ENCODE measurements at regions not wholly inside any gene's neighbourhood (a gene's known extent, or its start where the extent isn't known, plus 50 kb on each side); places are given as distances from the start of the nearest gene placed in this dataset.

DNA sequence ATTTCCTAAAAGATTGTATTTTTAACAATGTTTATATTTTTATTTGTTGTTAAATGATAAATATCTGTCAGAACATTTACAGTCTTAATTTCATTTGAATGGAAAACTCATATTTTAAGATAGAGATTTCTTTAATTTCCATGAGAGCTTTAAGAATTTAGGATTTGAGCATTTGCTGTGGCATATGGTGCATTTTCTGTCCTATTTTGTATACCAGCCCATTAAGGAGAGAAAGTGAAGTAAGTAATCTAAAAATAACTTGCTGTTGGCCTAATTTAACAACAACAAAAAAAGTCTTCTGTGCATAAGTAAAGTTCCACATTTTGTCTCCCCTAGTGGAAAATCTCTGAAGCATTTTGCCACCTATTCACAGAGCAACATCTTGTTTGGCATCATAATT is 190.9 kb upstream of the PPP1R3A start:
- TF ChIP-seq, protein P1, sequence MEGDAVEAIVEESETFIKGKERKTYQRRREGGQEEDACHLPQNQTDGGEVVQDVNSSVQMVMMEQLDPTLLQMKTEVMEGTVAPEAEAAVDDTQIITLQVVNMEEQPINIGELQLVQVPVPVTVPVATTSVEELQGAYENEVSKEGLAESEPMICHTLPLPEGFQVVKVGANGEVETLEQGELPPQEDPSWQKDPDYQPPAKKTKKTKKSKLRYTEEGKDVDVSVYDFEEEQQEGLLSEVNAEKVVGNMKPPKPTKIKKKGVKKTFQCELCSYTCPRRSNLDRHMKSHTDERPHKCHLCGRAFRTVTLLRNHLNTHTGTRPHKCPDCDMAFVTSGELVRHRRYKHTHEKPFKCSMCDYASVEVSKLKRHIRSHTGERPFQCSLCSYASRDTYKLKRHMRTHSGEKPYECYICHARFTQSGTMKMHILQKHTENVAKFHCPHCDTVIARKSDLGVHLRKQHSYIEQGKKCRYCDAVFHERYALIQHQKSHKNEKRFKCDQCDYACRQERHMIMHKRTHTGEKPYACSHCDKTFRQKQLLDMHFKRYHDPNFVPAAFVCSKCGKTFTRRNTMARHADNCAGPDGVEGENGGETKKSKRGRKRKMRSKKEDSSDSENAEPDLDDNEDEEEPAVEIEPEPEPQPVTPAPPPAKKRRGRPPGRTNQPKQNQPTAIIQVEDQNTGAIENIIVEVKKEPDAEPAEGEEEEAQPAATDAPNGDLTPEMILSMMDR (IDR thresholded peaks at IDR 0.05; ENCODE audit: low read length, missing control alignments), result no peak
- H3K4me3 ChIP-seq (replicated peaks; ENCODE audit: low read depth, low read length), result no peak overlapping the region
- DNase-seq (ENCODE audit: low read depth), result no peak

DNA sequence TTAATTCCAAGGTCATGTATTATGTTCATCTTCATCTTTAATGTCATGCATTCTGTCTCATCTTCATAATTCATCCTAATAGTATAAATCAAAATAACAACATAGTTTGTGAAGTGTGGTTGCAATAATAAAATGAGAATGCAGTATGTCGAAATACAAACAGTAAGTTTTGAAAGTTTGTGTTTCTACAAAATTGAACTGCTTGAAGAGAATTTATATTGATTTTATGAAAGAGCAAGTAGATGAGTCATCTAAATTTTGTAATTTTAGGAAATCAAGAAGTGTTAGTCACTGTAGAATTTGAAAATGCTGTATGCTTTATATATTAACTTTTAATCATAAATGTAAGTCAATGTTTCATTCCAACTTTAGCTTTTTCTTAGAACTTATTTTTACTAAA is 190.5 kb upstream of the PPP1R3A start:
- peak; percentile 9 for DNase-seq (ENCODE audit: low read depth)
- TF ChIP-seq, protein P1 (IDR thresholded peaks at IDR 0.05; ENCODE audit: low read length, missing control alignments), result no peak
- H3K4me3 ChIP-seq (replicated peaks; ENCODE audit: low read depth, low read length), result no peak overlapping the region

DNA sequence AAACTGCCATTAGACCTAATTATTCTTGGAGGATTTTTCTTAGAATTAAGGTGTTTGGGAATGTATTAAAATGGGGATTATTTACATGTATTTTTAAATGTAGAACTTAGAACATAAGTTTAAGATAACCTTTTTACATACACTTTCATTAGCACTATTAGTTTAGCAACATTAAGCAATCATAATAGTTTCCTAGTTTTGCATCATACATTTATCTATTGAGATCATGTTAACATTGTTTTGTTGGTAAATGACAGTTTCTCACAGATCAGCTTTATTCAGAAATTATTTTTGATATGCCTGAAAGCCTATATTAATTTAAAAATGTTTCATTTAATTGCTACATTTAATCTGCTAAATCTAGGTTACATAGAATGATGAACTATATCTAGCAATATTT is 189.7 kb upstream of the PPP1R3A start:
- no peak for DNase-seq (ENCODE audit: low read depth)
- H3K4me3 ChIP-seq (replicated peaks; ENCODE audit: low read depth, low read length), result no peak overlapping the region
- TF ChIP-seq, protein P1 (IDR thresholded peaks at IDR 0.05; ENCODE audit: low read length, missing control alignments), result no peak

DNA sequence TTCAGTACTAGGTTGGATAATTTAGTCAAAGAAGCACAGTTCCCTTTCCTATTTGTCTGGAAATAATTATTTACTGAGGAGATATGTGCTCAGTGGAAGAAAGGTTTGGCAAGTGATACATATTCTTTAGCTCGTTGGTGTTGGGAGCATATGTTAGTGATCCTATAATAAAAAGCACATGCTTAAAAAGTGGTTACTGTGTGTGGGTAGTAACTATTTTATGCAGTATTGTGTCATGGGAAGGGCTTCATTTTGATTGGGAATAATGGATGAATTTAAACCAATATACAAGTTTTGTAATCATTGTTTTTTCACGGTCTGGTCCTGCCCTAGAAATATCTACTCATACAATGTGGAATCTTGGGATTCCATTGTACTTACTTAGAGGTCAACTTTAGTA is 188.7 kb upstream of the PPP1R3A start:
- no peak for DNase-seq (ENCODE audit: low read depth)
- TF ChIP-seq, protein P1 (IDR thresholded peaks at IDR 0.05; ENCODE audit: low read length, missing control alignments), result no peak
- H3K4me3 ChIP-seq (replicated peaks; ENCODE audit: low read depth, low read length), result no peak overlapping the region

DNA sequence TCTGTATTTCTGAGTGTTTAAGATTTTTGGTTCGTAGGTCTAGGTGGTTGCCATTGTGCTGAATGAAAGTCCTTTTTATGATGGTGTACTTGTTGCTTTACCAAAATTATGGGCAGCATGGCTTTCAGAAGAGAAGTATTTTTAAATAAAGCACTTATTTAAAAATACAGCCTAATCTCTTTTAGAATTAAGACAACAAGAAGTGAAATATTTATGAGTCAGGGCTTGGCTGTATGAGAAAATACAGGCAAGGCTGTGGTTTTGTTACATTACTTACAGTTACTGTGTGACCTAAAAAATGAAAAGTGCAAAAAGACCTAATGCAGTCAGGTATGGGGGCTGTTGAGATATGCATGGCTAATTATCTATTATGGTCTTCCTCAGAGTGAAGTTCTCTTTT is 185.2 kb upstream of the PPP1R3A start:
- TF ChIP-seq, protein P1 (IDR thresholded peaks at IDR 0.05; ENCODE audit: low read length, missing control alignments), result no peak
- DNase-seq (ENCODE audit: low read depth), result no peak
- H3K4me3 ChIP-seq (replicated peaks; ENCODE audit: low read depth, low read length), result no peak overlapping the region

DNA sequence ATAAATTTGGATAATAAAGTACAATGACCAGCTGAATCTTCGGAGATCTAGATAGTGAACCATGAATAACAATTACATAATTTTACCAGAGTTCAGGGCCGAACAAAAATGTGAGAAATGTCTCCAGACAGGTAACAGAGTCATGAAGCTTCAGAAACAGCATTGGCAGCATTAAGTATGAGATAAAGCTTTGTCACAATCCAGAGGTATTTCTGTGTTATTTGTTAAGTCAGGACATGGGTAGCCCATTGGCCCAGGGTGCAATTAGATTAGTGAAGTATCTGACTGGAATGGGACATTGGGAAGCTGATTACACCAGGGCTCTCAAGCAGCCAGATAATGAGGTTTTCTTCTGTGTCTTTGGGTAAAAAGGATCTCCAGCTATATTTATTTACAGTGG is 184.2 kb upstream of the PPP1R3A start:
- TF ChIP-seq, protein P1 (IDR thresholded peaks at IDR 0.05; ENCODE audit: low read length, missing control alignments), result no peak
- no peak overlapping the region for H3K4me3 ChIP-seq (replicated peaks; ENCODE audit: low read depth, low read length)
- no peak for DNase-seq (ENCODE audit: low read depth)

DNA sequence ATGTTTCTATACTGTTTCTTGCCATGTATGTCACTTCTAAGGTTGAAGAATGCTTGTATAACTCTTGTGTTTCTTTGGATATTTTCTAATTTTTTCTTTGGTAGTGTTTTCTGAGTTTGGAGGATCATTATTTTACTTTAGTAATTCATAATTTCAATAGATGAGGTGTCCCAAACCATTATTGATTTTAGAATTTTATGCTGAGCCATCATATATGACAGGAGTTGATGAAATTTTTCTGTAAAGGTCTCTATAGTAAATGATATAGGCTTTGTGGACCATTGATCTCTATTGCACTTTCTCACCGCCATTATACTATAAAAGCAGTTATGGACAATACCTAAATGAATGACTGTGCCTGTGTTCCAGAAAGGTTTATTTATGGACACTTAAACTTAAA is 183.3 kb upstream of the PPP1R3A start:
- TF ChIP-seq, protein P1 (IDR thresholded peaks at IDR 0.05; ENCODE audit: low read length, missing control alignments), result no peak
- no peak overlapping the region for H3K4me3 ChIP-seq (replicated peaks; ENCODE audit: low read depth, low read length)
- DNase-seq (ENCODE audit: low read depth), result no peak

All from fibroblast of pulmonary artery (primary cell).